Heart right ventricle (tissue), 16 donors: ENCODE measurements at regions not wholly inside any gene's neighbourhood (a gene's known extent, or its start where the extent isn't known, plus 50 kb on each side); places are given as distances from the start of the nearest gene placed in this dataset.

Experiments
- ATAC-seq, 8 donors: fragments of 200-7000 bp; cut with Tn5 transposase; one replicate each; pipeline ENCODE4 v1.9.1; 2020; ENCODE audit warnings: mild to moderate bottlenecking in 8 of 8, moderate library complexity in 8 of 8, moderate number of reproducible peaks in 1 of 8
- DNase-seq, 2 donors: peaks; one replicate each; pipeline ENCODE4 v3.0.0-alpha.2; 2020
- H3K27ac ChIP-seq, 10 donors: fragments of 200-600 bp; sonication (generic) in 2 of 10; one replicate each; pipeline versions ENCODE4 v1.5.0 to v1.8.0; 2020 to 2022; ENCODE audit warnings: mild to moderate bottlenecking in 3 of 10
- H3K27me3 ChIP-seq, 7 donors: fragments of 200-600 bp; one replicate each; pipeline ENCODE4 v1.8.0; 2021 to 2022; ENCODE audit warnings: mild to moderate bottlenecking in 2 of 7
- H3K36me3 ChIP-seq, 9 donors: fragments of 200-600 bp; sonication (generic) in 1 of 9; one replicate each; pipeline versions ENCODE4 v1.5.0 to v1.8.0; 2020 to 2022; ENCODE audit warnings: mild to moderate bottlenecking in 2 of 9
- H3K4me1 ChIP-seq, 9 donors: fragments of 200-600 bp; sonication (generic) in 1 of 9; one replicate each; pipeline versions ENCODE4 v1.5.0 to v1.8.0; 2020 to 2022; ENCODE audit warnings: mild to moderate bottlenecking in 4 of 9
- H3K4me3 ChIP-seq, 10 donors: fragments of 200-600 bp; sonication (generic) in 2 of 10; one replicate each; pipeline versions ENCODE4 v1.5.0 to v1.8.0; 2020 to 2022; ENCODE audit warnings: mild to moderate bottlenecking in 7 of 10, moderate library complexity in 2 of 10
- H3K9me3 ChIP-seq, 11 donors: fragments of 200-600 bp in 10 of 11; sonication (generic) in 2 of 11; one replicate each; pipeline versions ENCODE4 v1.5.0 to v1.8.0; 2013 to 2022; ENCODE audit warnings: mild to moderate bottlenecking in 2 of 11, control low read depth in 1 of 11, moderate library complexity in 1 of 11
- WGBS, 2 donors: extraction: QIAGEN DNeasy Blood & Tissue Kit; methylation state at CpG; one replicate each; pipeline ENCODE4 v1.1.7; 2013; ENCODE audit warnings: inconsistent platforms in 1 of 2; 5-methylcytosine and 5-hydroxymethylcytosine counted together
- intact Hi-C, 10 donors: fragments of 100-400 bp; cut with DNase I; formaldehyde crosslinking; loops; one replicate each; pipeline versions ENCODE4 v1.11.1 to v1.14.2; 2022
- TF ChIP-seq, protein P1 (sequence below), 9 donors: fragments of 200-600 bp; sonication (generic) in 2 of 9; IDR thresholded peaks; one replicate each; pipeline versions ENCODE4 v1.5.0 to v1.8.0; 2021 to 2022; ENCODE audit warnings: antibody characterized with exemption in 9 of 9, mild to moderate bottlenecking in 5 of 9, moderate library complexity in 1 of 9
- donor health status: Arrhythmogenic right ventricular cardiomyopathy.
- donor health status: ischemic (EF 13 %, LVEDD 7.1; RV severe dilation, severe dysfunction).
- donor health status: healthy with polysubstance abuse.
- donor health status: DM: no; HTN: yes; CAD: no.
- donor health status: DM: no; HTN: no; CAD: no.
- donor health status: ischemic (EF 25% LVEDD 6.9; RV normal size, moderate dysfunction).
- donor health status: ischemic (EF 25% LVEDD 5.7; RV mildly dilated, moderate dysfunction).
- donor health status: healthy.
- donor health status: DM: yes; HTN: yes; CAD: no.
- donor health status: Ischemic cardiomyopathy.
- donor health status: ischemic (EF 35%, LVEDD 5.7; RV mildly dilated, moderate dysfunction).
- donor health status: nonischemic (EF 11% LVEDD 7.7; RV severe dilation, severe dysfunction).
- donor health status: DM: yes; HTN: yes; CAD: no.
- donor health status: PGD.
- donor health status: ischemic (EF 29% LVEDD 5.4; RV normal size, mild dysfunction).
- donor health status: nonischemic (EF 23%, LVEDD 6.1; RV moderate dilation, normal function).

DNA sequence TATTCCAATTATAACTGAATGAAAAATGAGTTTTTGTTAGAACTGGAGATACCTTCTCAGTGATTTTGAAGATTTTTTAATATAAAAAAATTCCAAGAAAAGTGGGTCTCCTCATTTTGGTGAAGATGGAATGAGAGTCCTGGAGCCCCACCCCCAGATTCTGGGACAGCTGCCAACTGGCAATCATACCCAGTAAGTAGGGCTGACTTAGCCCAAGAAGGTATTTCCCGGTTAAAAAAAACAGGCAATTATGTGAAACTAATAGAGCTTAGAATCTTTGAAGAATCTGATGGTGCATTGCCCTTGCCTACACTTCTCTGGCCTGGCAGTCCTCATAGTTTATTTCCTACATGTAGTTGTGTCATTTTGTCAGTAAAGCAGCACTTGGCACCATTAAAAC lies 52.8 kb upstream of the VWDE start:
- Histone ChIP-seq H3K4me1 (no peaks in the 10 kb centered on the region), H3K9me3 (no peaks in the 10 kb centered on the region), H3K36me3 (no peaks in the 10 kb centered on the region), H3K27ac (no peak overlapping the region), H3K4me3 (no peak overlapping the region), H3K27me3 (peaks cover 0 to 16% (median 0%) of the 10 kb centered on the region in 7 donors)
- no peak for ATAC-seq
- 22 to 24% methylated on average over 1 of the region's 1 CpG for WGBS, 2 donors
- TF ChIP-seq, protein P1, sequence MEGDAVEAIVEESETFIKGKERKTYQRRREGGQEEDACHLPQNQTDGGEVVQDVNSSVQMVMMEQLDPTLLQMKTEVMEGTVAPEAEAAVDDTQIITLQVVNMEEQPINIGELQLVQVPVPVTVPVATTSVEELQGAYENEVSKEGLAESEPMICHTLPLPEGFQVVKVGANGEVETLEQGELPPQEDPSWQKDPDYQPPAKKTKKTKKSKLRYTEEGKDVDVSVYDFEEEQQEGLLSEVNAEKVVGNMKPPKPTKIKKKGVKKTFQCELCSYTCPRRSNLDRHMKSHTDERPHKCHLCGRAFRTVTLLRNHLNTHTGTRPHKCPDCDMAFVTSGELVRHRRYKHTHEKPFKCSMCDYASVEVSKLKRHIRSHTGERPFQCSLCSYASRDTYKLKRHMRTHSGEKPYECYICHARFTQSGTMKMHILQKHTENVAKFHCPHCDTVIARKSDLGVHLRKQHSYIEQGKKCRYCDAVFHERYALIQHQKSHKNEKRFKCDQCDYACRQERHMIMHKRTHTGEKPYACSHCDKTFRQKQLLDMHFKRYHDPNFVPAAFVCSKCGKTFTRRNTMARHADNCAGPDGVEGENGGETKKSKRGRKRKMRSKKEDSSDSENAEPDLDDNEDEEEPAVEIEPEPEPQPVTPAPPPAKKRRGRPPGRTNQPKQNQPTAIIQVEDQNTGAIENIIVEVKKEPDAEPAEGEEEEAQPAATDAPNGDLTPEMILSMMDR (IDR thresholded peaks at IDR 0.05) = no peak
- intact Hi-C loops = loop anchor here in 2 of 10 donors (5.0 kb wide), 1 partner anchor 36 kb away; no protein-coding TSS in a partner anchor
- no peak for DNase-seq

- Histone ChIP-seq H3K36me3 (no peaks in the 10 kb centered on the region), H3K4me3 (no peak overlapping the region), H3K27me3 (peaks cover 0 to 16% (median 0%) of the 10 kb centered on the region in 7 donors), H3K4me1 (no peaks in the 10 kb centered on the region), H3K9me3 (no peaks in the 10 kb centered on the region), H3K27ac (no peak overlapping the region)
- TF ChIP-seq, protein P1 (IDR thresholded peaks at IDR 0.05) = peak; percentile 20 to 67 (median 57)
- intact Hi-C loops = loop anchor here in 2 of 10 donors (5.0 kb wide), 1 partner anchor 34 kb away; no protein-coding TSS in a partner anchor
- ATAC-seq = no peak
- no peak for DNase-seq
- 38 to 43% methylated on average over 4 of the region's 4 CpGs for WGBS, 2 donors
These were observed 55.0 kb upstream of the VWDE start for GRCh38 chr7:12458520-12459131.

- TF ChIP-seq, protein P1 (IDR thresholded peaks at IDR 0.05) = no peak
- Histone ChIP-seq H3K27me3 (no peaks in the 10 kb centered on the region), H3K4me3 (no peak overlapping the region), H3K36me3 (no peaks in the 10 kb centered on the region), H3K4me1 (no peaks in the 10 kb centered on the region), H3K27ac (no peak overlapping the region), H3K9me3 (no peaks in the 10 kb centered on the region)
- 78 to 84% methylated on average over 1 of the region's 1 CpG for WGBS, 2 donors
- ATAC-seq (no peak), DNase-seq (no peak)
- intact Hi-C loops = no loop called here
These were observed 64.2 kb upstream of the VWDE start for GRCh38 chr7:12467837-12468236.

- Histone ChIP-seq H3K4me3 (no peak overlapping the region), H3K27me3 (no peaks in the 10 kb centered on the region), H3K36me3 (no peaks in the 10 kb centered on the region), H3K27ac (no peak overlapping the region), H3K9me3 (no peaks in the 10 kb centered on the region), H3K4me1 (no peaks in the 10 kb centered on the region)
- TF ChIP-seq, protein P1 (IDR thresholded peaks at IDR 0.05) = no peak
- no peak for DNase-seq
- intact Hi-C loops = no loop called here
- ATAC-seq = no peak
- WGBS, 2 donors = 78 to 83% methylated on average over 5 of the region's 5 CpGs
These were observed 65.9 kb upstream of the VWDE start for GRCh38 chr7:12469568-12469967.
